Tibial nerve (tissue), 3 donors: ENCODE measurements at regions not wholly inside any gene's neighbourhood (a gene's known extent, or its start where the extent isn't known, plus 50 kb on each side); places are given as distances from the start of the nearest gene placed in this dataset.

Experiments used
- CTCF ChIP-seq, 5 experiments: fragments of 200-600 bp in 3 of 5; fragments of 450-650 bp in 2 of 5; sonication (generic) in 3 of 5; IDR thresholded peaks; one replicate each; pipeline ENCODE4 v1.5.1; 2016 to 2019; ENCODE audit warnings: antibody characterized with exemption in 5 of 5, mild to moderate bottlenecking in 3 of 5, moderate library complexity in 2 of 5
- POLR2A ChIP-seq, 2 donors: fragments of 450-650 bp; IDR thresholded peaks; one replicate each; pipeline ENCODE4 v1.6.1; 2017; ENCODE audit warnings: antibody characterized with exemption in 2 of 2, mild to moderate bottlenecking in 2 of 2, moderate library complexity in 2 of 2

GRCh38 chr21:27813344-27813743, 846.5 kb upstream of the ADAMTS5 start:
- TF ChIP-seq POLR2A (IDR thresholded peaks at IDR 0.05): no peak
- TF ChIP-seq CTCF (IDR thresholded peaks at IDR 0.05): no peak
